ENCODE measurements at regions not wholly inside any gene's neighbourhood (a gene's known extent, or its start where the extent isn't known, plus 50 kb on each side); places are given as distances from the start of the nearest gene placed in this dataset.

DNA sequence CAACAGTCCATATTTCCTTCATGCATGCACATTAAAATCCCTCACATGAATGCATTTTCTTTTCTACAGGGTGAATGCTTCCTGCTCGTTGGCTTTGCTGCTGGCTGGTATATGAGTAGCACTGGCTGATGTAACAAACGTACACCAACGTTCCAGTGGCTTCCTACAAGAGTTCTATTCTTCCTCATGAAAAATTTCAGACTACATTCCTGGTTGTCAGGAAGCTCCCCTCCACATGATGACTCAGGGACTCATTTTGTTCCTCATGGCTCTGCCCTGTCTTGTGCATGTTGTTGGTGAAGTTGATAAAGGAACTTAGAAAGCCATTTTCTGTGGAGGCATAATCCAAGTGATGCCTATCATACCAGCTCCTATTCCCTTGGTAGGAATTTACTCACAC, 470.7 kb upstream of the KLF6 start:
- no peak overlapping the region for H2AFZ ChIP-seq (ENCODE audit: low read length)
- ChIA-PET POLR2A (ENCODE audit: unreplicated experiment) (no interaction called here), CTCF (no interaction called here)
- no peaks in the 10 kb centered on the region for H3K79me2 ChIP-seq (ENCODE audit: low read length)
- no peaks in the 10 kb centered on the region for H3K36me3 ChIP-seq (ENCODE audit: low read depth, low read length)
- no TSS peak for BruUV-seq (replicated peaks)
- H4K20me1 ChIP-seq (ENCODE audit: low read length), result no peaks in the 10 kb centered on the region
- TF ChIP-seq, protein P1, sequence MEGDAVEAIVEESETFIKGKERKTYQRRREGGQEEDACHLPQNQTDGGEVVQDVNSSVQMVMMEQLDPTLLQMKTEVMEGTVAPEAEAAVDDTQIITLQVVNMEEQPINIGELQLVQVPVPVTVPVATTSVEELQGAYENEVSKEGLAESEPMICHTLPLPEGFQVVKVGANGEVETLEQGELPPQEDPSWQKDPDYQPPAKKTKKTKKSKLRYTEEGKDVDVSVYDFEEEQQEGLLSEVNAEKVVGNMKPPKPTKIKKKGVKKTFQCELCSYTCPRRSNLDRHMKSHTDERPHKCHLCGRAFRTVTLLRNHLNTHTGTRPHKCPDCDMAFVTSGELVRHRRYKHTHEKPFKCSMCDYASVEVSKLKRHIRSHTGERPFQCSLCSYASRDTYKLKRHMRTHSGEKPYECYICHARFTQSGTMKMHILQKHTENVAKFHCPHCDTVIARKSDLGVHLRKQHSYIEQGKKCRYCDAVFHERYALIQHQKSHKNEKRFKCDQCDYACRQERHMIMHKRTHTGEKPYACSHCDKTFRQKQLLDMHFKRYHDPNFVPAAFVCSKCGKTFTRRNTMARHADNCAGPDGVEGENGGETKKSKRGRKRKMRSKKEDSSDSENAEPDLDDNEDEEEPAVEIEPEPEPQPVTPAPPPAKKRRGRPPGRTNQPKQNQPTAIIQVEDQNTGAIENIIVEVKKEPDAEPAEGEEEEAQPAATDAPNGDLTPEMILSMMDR (conservative IDR thresholded peaks at IDR 0.05; ENCODE audit: low read depth, low read length), result no peak
- TF ChIP-seq EZH2phosphoT487 (IDR thresholded peaks at IDR 0.05; ENCODE audit: borderline replicate concordance, low read length), result no peak
- no peak for TF ChIP-seq EZH2 (IDR thresholded peaks at IDR 0.05; ENCODE audit: low read length, unreplicated experiment)
- no peaks in the 10 kb centered on the region for H3K27me3 ChIP-seq (ENCODE audit: low read length)
- no peaks in the 10 kb centered on the region for H3F3A ChIP-seq (ENCODE audit: low read length, unreplicated experiment)
- no peak overlapping the region for H3K4me3 ChIP-seq (ENCODE audit: low read length)
- no peak overlapping the region for H3K4me2 ChIP-seq (ENCODE audit: low read length)
- intact Hi-C loops (cut with micrococcal nuclease), result no loop called here
- H3K9ac ChIP-seq (ENCODE audit: low read length), result no peak overlapping the region
- DNase-seq (no peak), ATAC-seq (no peak)
- H3K9me2 ChIP-seq (replicated peaks; ENCODE audit: low read length), result no peaks in the 10 kb centered on the region
- H3K27ac ChIP-seq (ENCODE audit: low read length), result no peak overlapping the region
- no peaks in the 10 kb centered on the region for H3K9me3 ChIP-seq (ENCODE audit: low read length)
- peaks cover 4% of the 10 kb centered on the region; the same call in 1 of the 2 replicates for H3K4me1 ChIP-seq (ENCODE audit: insufficient read depth, low read length)

DNA sequence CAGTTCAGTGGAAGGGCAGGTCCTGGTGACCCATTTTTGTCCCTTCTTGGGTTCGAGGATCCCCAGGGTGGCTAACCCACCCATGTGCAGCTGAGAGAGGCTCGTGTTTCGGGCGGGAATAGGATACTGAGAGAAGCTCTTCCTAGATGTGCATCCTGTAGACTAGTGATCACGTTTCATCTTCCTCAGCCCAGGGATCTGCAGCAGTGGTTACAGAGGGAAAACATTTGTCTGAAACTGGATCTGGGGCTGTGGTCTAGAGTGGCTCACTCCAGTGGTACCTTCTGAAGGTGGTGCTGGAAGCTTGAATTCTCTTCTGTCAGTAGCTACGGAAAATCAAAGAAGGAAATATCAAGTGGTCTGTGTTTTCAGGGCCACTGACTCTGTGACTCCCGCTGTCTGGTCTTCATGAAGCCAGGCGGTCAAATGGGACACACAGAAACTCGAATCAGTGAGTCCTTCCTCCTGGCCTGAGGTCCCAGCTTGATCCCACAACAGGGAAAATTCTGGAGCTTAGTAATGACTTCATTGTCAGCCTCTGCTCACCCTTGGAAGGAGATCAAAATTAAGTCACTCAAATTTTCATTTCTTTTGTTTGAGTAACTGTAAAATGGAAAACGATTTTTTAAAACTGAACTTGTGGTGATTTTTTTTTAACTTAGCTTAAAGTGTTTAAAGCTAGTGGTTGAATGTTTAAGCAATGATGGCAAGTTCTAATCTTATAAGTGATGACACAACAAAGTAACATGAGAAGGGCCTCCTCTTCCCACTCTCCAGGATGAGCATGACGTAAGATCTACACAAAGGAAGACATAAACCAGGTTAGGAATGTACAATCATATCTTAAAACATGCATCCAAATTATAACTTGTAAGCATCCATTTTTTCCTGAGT, 469.3 kb upstream of the KLF6 start:
- Histone ChIP-seq H3K79me2 (ENCODE audit: low read length) (no peaks in the 10 kb centered on the region), H2AFZ (ENCODE audit: low read length) (no peak overlapping the region), H3K9me2 (replicated peaks; ENCODE audit: low read length) (no peaks in the 10 kb centered on the region), H3K27me3 (ENCODE audit: low read length) (no peaks in the 10 kb centered on the region), H3K4me2 (ENCODE audit: low read length) (no peak overlapping the region), H4K20me1 (ENCODE audit: low read length) (no peaks in the 10 kb centered on the region), H3K9ac (ENCODE audit: low read length) (no peak overlapping the region), H3K9me3 (ENCODE audit: low read length) (no peaks in the 10 kb centered on the region), H3K27ac (ENCODE audit: low read length) (no peak overlapping the region), H3F3A (ENCODE audit: low read length, unreplicated experiment) (no peaks in the 10 kb centered on the region), H3K36me3 (ENCODE audit: low read depth, low read length) (no peaks in the 10 kb centered on the region), H3K4me3 (ENCODE audit: low read length) (no peak overlapping the region), H3K4me1 (ENCODE audit: insufficient read depth, low read length) (peaks cover 10% of the 10 kb centered on the region)
- no peak for TF ChIP-seq EZH2phosphoT487 (IDR thresholded peaks at IDR 0.05; ENCODE audit: borderline replicate concordance, low read length)
- BruUV-seq (replicated peaks), result no TSS peak
- CTCF ChIA-PET, result interaction anchor here (0.6 kb wide), 1 partner anchor 153 kb away, joined by 4 read pairs; no protein-coding TSS in a partner anchor
- ATAC-seq (no peak), DNase-seq (no peak)
- POLR2A ChIA-PET (ENCODE audit: unreplicated experiment), result no interaction called here
- intact Hi-C loops (cut with micrococcal nuclease), result no loop called here

DNA sequence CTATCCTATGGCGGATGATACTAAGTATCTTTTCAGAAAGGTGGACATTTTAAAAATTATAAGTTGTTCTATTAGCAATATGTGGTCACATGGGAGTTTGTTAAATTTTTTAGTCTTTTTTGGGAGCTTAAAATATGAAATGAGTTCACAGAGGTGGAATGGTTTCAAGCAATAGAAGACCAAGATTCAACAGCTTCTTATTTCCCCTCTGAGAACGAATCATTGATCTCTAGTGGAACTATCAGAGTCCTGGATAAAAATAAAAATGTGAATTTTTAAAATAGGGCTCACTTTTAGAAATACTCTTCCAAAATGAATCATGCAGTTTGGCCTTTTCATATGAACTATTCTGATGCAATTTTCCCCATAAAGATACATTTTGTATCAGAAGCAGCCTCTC, 467.7 kb upstream of the KLF6 start:
- intact Hi-C loops (cut with micrococcal nuclease), result no loop called here
- no peak overlapping the region for H3K9ac ChIP-seq (ENCODE audit: low read length)
- no peaks in the 10 kb centered on the region for H4K20me1 ChIP-seq (ENCODE audit: low read length)
- H3K27me3 ChIP-seq (ENCODE audit: low read length), result no peaks in the 10 kb centered on the region
- no peaks in the 10 kb centered on the region for H3K79me2 ChIP-seq (ENCODE audit: low read length)
- no peak overlapping the region for H3K4me3 ChIP-seq (ENCODE audit: low read length)
- no peak overlapping the region for H2AFZ ChIP-seq (ENCODE audit: low read length)
- no peak for ATAC-seq
- ChIA-PET POLR2A (ENCODE audit: unreplicated experiment) (no interaction called here), CTCF (no interaction called here)
- BruUV-seq (replicated peaks), result no TSS peak
- H3K27ac ChIP-seq (ENCODE audit: low read length), result no peak overlapping the region
- peaks cover 12% of the 10 kb centered on the region for H3K4me1 ChIP-seq (ENCODE audit: insufficient read depth, low read length)
- no peak for DNase-seq
- H3K9me2 ChIP-seq (replicated peaks; ENCODE audit: low read length), result no peaks in the 10 kb centered on the region
- H3K9me3 ChIP-seq (ENCODE audit: low read length), result no peaks in the 10 kb centered on the region
- no peak overlapping the region for H3K4me2 ChIP-seq (ENCODE audit: low read length)
- no peaks in the 10 kb centered on the region for H3F3A ChIP-seq (ENCODE audit: low read length, unreplicated experiment)
- TF ChIP-seq EZH2 (IDR thresholded peaks at IDR 0.05; ENCODE audit: low read length, unreplicated experiment) (no peak), EZH2phosphoT487 (IDR thresholded peaks at IDR 0.05; ENCODE audit: borderline replicate concordance, low read length) (no peak)
- TF ChIP-seq, protein P1 (conservative IDR thresholded peaks at IDR 0.05; ENCODE audit: low read depth, low read length), result no peak
- H3K36me3 ChIP-seq (ENCODE audit: low read depth, low read length), result no peaks in the 10 kb centered on the region

All from PC-3 (cell line).